ENCODE measurements at regions not wholly inside any gene's neighbourhood (a gene's known extent, or its start where the extent isn't known, plus 50 kb on each side); places are given as distances from the start of the nearest gene placed in this dataset.

DNA sequence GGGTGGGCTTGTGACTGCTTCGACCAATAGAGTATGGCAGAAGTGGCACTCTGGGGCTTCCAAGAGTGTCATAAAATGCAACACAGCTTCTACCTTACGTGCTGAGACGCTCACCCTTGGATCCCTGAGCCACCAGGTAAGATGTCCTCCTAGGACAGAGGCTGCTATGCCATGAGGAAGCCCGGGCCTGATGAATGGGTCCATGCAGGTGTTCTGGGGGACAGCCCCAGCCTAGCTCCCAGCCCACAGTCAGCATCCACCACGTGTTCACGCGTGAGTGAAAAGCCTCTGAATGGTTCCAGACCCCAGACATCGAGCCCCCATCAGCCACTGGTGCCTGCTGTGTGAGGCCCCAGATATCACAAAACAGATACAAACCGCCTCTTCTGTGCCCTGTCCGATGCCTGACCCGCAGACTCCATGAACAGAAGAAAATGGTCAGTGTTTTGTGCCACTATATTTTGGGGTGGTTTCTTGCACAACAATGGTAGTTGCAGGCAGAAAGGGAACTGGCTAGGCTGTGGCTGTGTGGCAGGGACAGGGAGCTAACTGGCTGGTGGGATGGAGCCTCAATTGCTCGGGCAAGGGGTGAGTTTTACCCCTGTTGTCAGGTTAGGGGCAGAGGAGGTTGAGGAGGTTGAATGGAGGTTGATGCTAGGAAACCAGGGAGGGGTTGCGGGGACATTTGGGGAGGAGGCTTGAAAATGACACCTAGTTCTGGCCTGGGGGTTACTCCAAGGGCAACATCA, 92.2 kb downstream of the LINGO1 start:
- DNase-seq = no peak

- peak; percentile 78 for DNase-seq
These were observed 93.8 kb downstream of the LINGO1 start for GRCh38 chr15:77538793-77539497.

- DNase-seq = no peak
These were observed 94.7 kb downstream of the LINGO1 start for GRCh38 chr15:77538027-77538451.

DNA sequence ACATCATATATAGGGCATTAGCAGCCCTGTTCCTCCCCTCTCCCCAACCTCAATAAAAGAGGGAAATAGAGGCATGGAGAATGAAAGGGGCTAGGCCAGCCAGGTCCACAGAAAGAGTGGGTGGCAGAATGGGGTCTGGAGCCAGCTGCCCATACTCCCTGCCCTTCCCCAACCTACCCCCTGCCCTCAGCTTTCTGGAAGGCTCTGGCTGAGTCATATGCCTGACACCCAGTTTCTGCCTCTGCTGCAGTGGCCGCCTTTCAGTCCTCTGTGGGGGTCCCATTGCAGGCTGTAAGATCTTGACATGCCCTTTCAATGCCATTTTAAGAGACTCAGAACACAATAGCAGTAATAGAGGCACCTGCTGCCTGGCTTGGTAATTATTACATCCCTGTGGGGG, 95.7 kb downstream of the LINGO1 start:
- no peak for DNase-seq

- no peak for DNase-seq
These were observed 96.9 kb downstream of the LINGO1 start for GRCh38 chr15:77535845-77536244.

Data from DMS53 (cell line).